Esophagus (tissue), 2 donors: ENCODE measurements at regions not wholly inside any gene's neighbourhood (a gene's known extent, or its start where the extent isn't known, plus 50 kb on each side); places are given as distances from the start of the nearest gene placed in this dataset.

Source experiments
- H3K27ac ChIP-seq, 2 donors: one replicate each; pipeline ENCODE4 v1.5.1; 2013; ENCODE audit warnings: low read depth in 2 of 2, mild to moderate bottlenecking in 2 of 2, inconsistent platforms in 1 of 2, low read length in 1 of 2, moderate library complexity in 1 of 2
- H3K27me3 ChIP-seq, 2 donors: one replicate each; pipeline ENCODE4 v1.6.1; 2013; ENCODE audit warnings: low read length in 2 of 2, control low read depth in 1 of 2, mild to moderate bottlenecking in 1 of 2; ENCODE audit not compliant: insufficient read depth in 2 of 2, control insufficient read depth in 1 of 2
- H3K36me3 ChIP-seq, 2 donors: one replicate each; pipeline ENCODE4 v1.6.1; 2013; ENCODE audit warnings: low read length in 1 of 2; ENCODE audit not compliant: control insufficient read depth in 2 of 2, insufficient read depth in 2 of 2
- H3K4me1 ChIP-seq, 2 donors: one replicate each; pipeline ENCODE4 v1.6.1; 2013; ENCODE audit warnings: low read length in 1 of 2; ENCODE audit not compliant: control insufficient read depth in 2 of 2, insufficient read depth in 2 of 2
- H3K4me3 ChIP-seq, 2 donors: one replicate each; pipeline ENCODE4 v1.5.1; 2013; ENCODE audit warnings: low read length in 2 of 2, mild to moderate bottlenecking in 2 of 2, low read depth in 1 of 2, moderate library complexity in 1 of 2
- H3K9me3 ChIP-seq, 2 donors: one replicate each; pipeline ENCODE4 v1.6.1; 2013; ENCODE audit warnings: mild to moderate bottlenecking in 2 of 2, low read depth in 1 of 2, low read length in 1 of 2, moderate library complexity in 1 of 2; ENCODE audit not compliant: control insufficient read depth in 2 of 2, insufficient read depth in 1 of 2
- WGBS, 2 donors: extraction: QIAGEN DNeasy Blood & Tissue Kit; methylation state at CpG; one replicate each; pipeline ENCODE4 v1.1.7; 2013; 5-methylcytosine and 5-hydroxymethylcytosine counted together
- donor health status: healthy with polysubstance abuse.
- donor health status: Bipolar disorder and iron deficiency.

DNA sequence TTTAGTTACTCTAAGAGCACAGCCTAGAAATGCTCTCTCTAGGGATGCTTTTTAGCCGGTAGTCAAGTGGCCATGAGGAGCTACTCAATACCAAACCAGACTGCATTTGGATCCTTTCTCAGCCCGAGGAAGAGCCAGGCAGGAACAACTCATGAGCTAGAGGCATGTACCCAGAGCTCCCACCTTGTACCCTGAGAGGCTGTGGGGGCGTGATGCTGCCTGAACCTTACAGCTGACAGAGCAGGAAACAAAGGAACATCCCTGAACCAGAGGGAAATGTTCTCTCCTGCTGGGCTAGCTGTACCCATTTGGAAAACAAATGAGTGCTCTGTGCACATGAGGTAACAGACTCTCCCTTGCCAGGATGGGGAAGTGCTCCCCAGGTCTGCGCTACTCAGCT is 131.6 kb downstream of the OSR1 start:
- 89 to 90% methylated on average over 4 of the region's 4 CpGs for WGBS, 2 donors
- Histone ChIP-seq H3K4me3 (no peak overlapping the region), H3K27ac (no peak overlapping the region), H3K4me1 (peaks cover 0 to 2% of the 10 kb centered on the region in 2 donors), H3K27me3 (no peaks in the 10 kb centered on the region), H3K9me3 (no peaks in the 10 kb centered on the region), H3K36me3 (no peaks in the 10 kb centered on the region)

DNA sequence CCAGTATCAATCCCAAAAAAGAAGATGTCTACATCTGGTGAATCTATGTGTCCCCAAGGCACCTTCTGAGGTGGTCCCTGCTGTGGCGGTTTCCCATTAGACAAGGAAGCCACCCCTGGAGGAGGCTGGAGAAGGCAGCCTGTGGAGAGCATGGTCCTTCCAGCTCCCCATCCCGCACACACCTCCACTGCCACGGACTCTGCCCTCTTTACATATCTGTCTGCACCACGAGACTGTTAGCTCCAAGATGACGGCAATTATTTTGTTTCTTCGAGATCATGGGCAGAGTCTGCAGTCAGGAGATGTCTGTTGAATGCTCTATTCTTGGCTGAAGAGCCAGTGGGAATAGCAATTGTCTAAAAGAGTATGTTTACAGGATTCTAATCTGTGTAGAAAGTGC is 132.0 kb downstream of the OSR1 start:
- H3K27ac ChIP-seq: no peak overlapping the region
- H3K9me3 ChIP-seq: no peaks in the 10 kb centered on the region
- H3K4me3 ChIP-seq: no peak overlapping the region
- 84 to 94% methylated on average over 6 of the region's 6 CpGs for WGBS, 2 donors
- H3K36me3 ChIP-seq: no peaks in the 10 kb centered on the region
- H3K27me3 ChIP-seq: no peaks in the 10 kb centered on the region
- H3K4me1 ChIP-seq: peaks cover 0 to 2% of the 10 kb centered on the region in 2 donors

DNA sequence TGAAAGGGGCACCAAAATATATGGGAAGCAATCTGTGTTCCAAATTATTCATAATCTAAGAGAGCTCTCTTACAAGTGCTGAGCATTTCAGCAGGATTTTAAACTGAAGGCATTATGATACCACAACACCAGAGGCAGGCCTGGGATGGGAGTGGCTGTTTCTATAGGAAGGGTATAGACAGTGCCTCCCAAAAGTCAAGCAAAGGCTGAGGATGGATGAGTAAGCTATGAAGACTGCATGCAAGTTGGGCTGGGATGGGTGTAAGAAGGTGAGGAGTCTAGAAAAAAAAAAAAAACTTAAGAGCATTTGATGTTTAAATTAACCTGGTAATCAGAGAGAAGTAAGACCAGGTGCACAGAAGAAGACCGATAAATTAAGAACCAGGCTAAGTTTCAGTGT is 132.5 kb downstream of the OSR1 start:
- peaks cover 0 to 2% of the 10 kb centered on the region in 2 donors for H3K4me1 ChIP-seq
- no peak overlapping the region for H3K4me3 ChIP-seq
- H3K36me3 ChIP-seq: no peaks in the 10 kb centered on the region
- no peak overlapping the region for H3K27ac ChIP-seq
- WGBS, 2 donors: 95 to 96% methylated on average over 1 of the region's 1 CpG
- H3K27me3 ChIP-seq: no peaks in the 10 kb centered on the region
- no peaks in the 10 kb centered on the region for H3K9me3 ChIP-seq

GRCh38 chr2:19225126-19225525 is 133.3 kb downstream of the OSR1 start:
- Histone ChIP-seq H3K36me3 (no peaks in the 10 kb centered on the region), H3K9me3 (no peaks in the 10 kb centered on the region), H3K27me3 (no peaks in the 10 kb centered on the region), H3K4me3 (no peak overlapping the region), H3K4me1 (peaks cover 0 to 2% of the 10 kb centered on the region in 2 donors), H3K27ac (no peak overlapping the region)

GRCh38 chr2:19224486-19224885 is 133.9 kb downstream of the OSR1 start:
- Histone ChIP-seq H3K4me3 (no peak overlapping the region), H3K36me3 (no peaks in the 10 kb centered on the region), H3K27ac (no peak overlapping the region), H3K27me3 (no peaks in the 10 kb centered on the region), H3K4me1 (peaks cover 0 to 2% of the 10 kb centered on the region in 2 donors), H3K9me3 (no peaks in the 10 kb centered on the region)
- 78 to 92% methylated on average over 1 of the region's 1 CpG for WGBS, 2 donors

DNA sequence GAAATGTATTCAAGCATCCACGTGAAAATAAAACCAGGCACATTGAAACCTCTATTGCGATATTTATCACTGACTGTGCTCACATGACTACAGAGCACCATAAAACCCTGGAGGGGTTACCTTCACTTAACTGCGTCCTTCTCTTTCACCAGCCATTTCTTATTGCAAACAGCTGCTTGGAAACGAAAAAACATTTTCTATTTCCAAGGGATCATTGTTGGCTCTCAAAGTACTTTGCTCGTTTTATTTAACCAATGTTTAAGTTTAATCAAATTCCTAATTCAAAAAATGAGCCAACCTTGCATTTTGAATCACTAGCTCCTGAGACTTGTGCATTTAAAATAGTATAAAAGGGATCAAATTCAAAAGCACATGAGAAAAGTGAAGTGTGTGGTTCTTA is 134.4 kb downstream of the OSR1 start:
- WGBS, 2 donors: 83 to 85% methylated on average over 5 of the region's 5 CpGs
- no peak overlapping the region for H3K27ac ChIP-seq
- no peaks in the 10 kb centered on the region for H3K27me3 ChIP-seq
- no peaks in the 10 kb centered on the region for H3K9me3 ChIP-seq
- no peaks in the 10 kb centered on the region for H3K36me3 ChIP-seq
- no peak overlapping the region for H3K4me3 ChIP-seq
- peaks cover 0 to 2% of the 10 kb centered on the region in 2 donors for H3K4me1 ChIP-seq

GRCh38 chr2:19219060-19219459 is 139.4 kb downstream of the OSR1 start:
- WGBS, 2 donors: 68 to 84% methylated on average over 2 of the region's 2 CpGs
- H3K4me3 ChIP-seq: no peak overlapping the region

GRCh38 chr2:19218166-19218565 is 140.3 kb downstream of the OSR1 start:
- 88 to 92% methylated on average over 2 of the region's 2 CpGs for WGBS, 2 donors
- H3K9me3 ChIP-seq: no peaks in the 10 kb centered on the region
- H3K4me1 ChIP-seq: no peaks in the 10 kb centered on the region
- H3K4me3 ChIP-seq: no peak overlapping the region
- no peaks in the 10 kb centered on the region for H3K36me3 ChIP-seq
- no peaks in the 10 kb centered on the region for H3K27me3 ChIP-seq
- no peak overlapping the region for H3K27ac ChIP-seq

More at GRCh38 chr2:19219060-19219459, 139.4 kb downstream of the OSR1 start:
- no peaks in the 10 kb centered on the region for H3K4me1 ChIP-seq
- H3K27ac ChIP-seq: no peak overlapping the region
- H3K36me3 ChIP-seq: no peaks in the 10 kb centered on the region
- H3K9me3 ChIP-seq: no peaks in the 10 kb centered on the region
- H3K27me3 ChIP-seq: no peaks in the 10 kb centered on the region

GRCh38 chr2:19216676-19217602 is 141.5 kb downstream of the OSR1 start:
- Histone ChIP-seq H3K27ac (no peak overlapping the region), H3K9me3 (no peaks in the 10 kb centered on the region), H3K4me3 (no peak overlapping the region), H3K4me1 (no peaks in the 10 kb centered on the region), H3K27me3 (no peaks in the 10 kb centered on the region), H3K36me3 (no peaks in the 10 kb centered on the region)
- 74 to 86% methylated on average over 2 of the region's 2 CpGs for WGBS, 2 donors

DNA sequence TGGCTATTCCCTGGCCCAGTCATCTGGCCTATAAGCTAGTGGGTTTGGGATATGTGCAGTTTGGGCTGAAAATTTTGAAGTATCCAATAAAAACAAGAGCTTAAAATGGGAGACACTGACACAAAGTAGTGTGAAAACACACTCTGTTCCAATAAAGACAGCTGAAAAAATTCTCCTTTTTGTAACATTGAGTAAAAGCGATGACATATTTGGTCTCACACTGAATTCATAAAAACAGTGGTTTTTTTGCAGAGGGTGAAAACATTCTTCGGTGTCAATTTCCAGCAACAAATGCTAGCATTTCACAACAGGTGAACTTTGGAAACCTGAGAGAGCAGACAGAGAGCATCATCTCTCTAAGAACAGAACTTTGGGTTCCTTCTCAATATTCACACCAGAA is 142.2 kb downstream of the OSR1 start:
- no peaks in the 10 kb centered on the region for H3K27me3 ChIP-seq
- WGBS, 2 donors: 91 to 93% methylated on average over 2 of the region's 2 CpGs
- H3K4me1 ChIP-seq: no peaks in the 10 kb centered on the region
- H3K36me3 ChIP-seq: no peaks in the 10 kb centered on the region
- H3K9me3 ChIP-seq: no peaks in the 10 kb centered on the region
- no peak overlapping the region for H3K27ac ChIP-seq
- H3K4me3 ChIP-seq: no peak overlapping the region
